ENCODE measurements at regions not wholly inside any gene's neighbourhood (a gene's known extent, or its start where the extent isn't known, plus 50 kb on each side); places are given as distances from the start of the nearest gene placed in this dataset.
"Not testable (repeated sequence)": the region's sequence is repeated elsewhere in the genome, so short reads cannot be mapped to it uniquely, and the experiment has no call there.

- H3K4me3 ChIP-seq = no peak overlapping the region
- H3K9me3 ChIP-seq = peaks cover 1 to 9% of the 10 kb centered on the region in 2 donors
- no peaks in the 10 kb centered on the region for H3K4me1 ChIP-seq
- no peaks in the 10 kb centered on the region for H3K36me3 ChIP-seq
- H3K27me3 ChIP-seq = no peaks in the 10 kb centered on the region
- DNase-seq (ENCODE audit: low spot score in 2 of 2) = no peak
- TF ChIP-seq POLR2A (IDR thresholded peaks at IDR 0.05) (no peak), POLR2AphosphoS5 (IDR thresholded peaks at IDR 0.05) (no peak)
- TF ChIP-seq, protein P1, sequence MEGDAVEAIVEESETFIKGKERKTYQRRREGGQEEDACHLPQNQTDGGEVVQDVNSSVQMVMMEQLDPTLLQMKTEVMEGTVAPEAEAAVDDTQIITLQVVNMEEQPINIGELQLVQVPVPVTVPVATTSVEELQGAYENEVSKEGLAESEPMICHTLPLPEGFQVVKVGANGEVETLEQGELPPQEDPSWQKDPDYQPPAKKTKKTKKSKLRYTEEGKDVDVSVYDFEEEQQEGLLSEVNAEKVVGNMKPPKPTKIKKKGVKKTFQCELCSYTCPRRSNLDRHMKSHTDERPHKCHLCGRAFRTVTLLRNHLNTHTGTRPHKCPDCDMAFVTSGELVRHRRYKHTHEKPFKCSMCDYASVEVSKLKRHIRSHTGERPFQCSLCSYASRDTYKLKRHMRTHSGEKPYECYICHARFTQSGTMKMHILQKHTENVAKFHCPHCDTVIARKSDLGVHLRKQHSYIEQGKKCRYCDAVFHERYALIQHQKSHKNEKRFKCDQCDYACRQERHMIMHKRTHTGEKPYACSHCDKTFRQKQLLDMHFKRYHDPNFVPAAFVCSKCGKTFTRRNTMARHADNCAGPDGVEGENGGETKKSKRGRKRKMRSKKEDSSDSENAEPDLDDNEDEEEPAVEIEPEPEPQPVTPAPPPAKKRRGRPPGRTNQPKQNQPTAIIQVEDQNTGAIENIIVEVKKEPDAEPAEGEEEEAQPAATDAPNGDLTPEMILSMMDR (IDR thresholded peaks at IDR 0.05) = no peak
- H3K27ac ChIP-seq = no peak overlapping the region
- intact Hi-C loops (cut with DNase I; ENCODE audit: low total_unique reads) = no loop called here
Observed at GRCh38 chr1:121472017-121472416, 287.2 kb downstream of the SRGAP2C start.

GRCh38 chr1:121483234-121483633, 298.5 kb downstream of the SRGAP2C start:
- DNase-seq (ENCODE audit: low spot score in 2 of 2) = no peak
- H3K4me1 ChIP-seq = no peaks in the 10 kb centered on the region
- H3K36me3 ChIP-seq = no peaks in the 10 kb centered on the region
- peaks cover 0 to 6% of the 10 kb centered on the region in 2 donors for H3K9me3 ChIP-seq
- H3K4me3 ChIP-seq = no peak overlapping the region
- H3K27me3 ChIP-seq = no peaks in the 10 kb centered on the region
- H3K27ac ChIP-seq = no peak overlapping the region
- intact Hi-C loops (cut with DNase I; ENCODE audit: low total_unique reads) = no loop called here
- TF ChIP-seq, protein P1 (IDR thresholded peaks at IDR 0.05) = no peak
- TF ChIP-seq POLR2AphosphoS5 (IDR thresholded peaks at IDR 0.05) (no peak), POLR2A (IDR thresholded peaks at IDR 0.05) (no peak)

GRCh38 chr1:121483961-121484424, 299.2 kb downstream of the SRGAP2C start:
- Histone ChIP-seq H3K27me3 (no peaks in the 10 kb centered on the region), H3K27ac (no peak overlapping the region), H3K36me3 (no peaks in the 10 kb centered on the region), H3K4me1 (no peaks in the 10 kb centered on the region), H3K9me3 (peaks cover 0 to 6% of the 10 kb centered on the region in 2 donors), H3K4me3 (no peak overlapping the region)
- TF ChIP-seq, protein P1 (IDR thresholded peaks at IDR 0.05) = no peak
- TF ChIP-seq POLR2A (IDR thresholded peaks at IDR 0.05) (no peak), POLR2AphosphoS5 (IDR thresholded peaks at IDR 0.05) (no peak)
- intact Hi-C loops (cut with DNase I; ENCODE audit: low total_unique reads) = no loop called here
- no peak for DNase-seq (ENCODE audit: low spot score in 2 of 2)

DNA sequence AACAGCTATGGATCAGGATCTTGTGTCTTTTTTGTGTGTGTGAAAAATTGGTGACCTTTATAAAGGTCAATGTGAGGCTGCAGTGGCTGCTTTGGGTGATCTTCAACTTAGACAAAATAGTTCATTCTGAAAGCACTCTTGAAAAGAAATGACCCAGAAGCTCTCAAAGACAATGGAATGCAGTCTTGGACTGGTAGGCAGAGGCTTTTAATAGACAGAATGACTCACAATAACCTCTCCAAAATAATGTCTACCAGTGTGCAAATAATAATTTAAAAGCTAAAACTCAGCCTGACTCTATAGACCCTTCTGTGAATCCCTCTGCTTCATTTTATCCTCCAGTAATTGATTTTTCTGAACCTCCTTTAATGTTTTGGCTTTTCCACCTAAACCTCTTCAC, 310.0 kb downstream of the SRGAP2C start:
- H3K27ac ChIP-seq; intact Hi-C loops (cut with DNase I; ENCODE audit: low total_unique reads); DNase-seq (ENCODE audit: low spot score in 2 of 2): not testable (repeated sequence)

GRCh38 chr1:121511455-121511854, 326.7 kb downstream of the SRGAP2C start:
- H3K27ac ChIP-seq; H3K27me3 ChIP-seq; H3K4me3 ChIP-seq; H3K36me3 ChIP-seq; DNase-seq (ENCODE audit: low spot score in 2 of 2); intact Hi-C loops (cut with DNase I; ENCODE audit: low total_unique reads); H3K4me1 ChIP-seq: not testable (repeated sequence)
- H3K9me3 ChIP-seq = peaks cover 0 to 24% of the 10 kb centered on the region in 2 donors

More for the DNA sequence above, 310.0 kb downstream of the SRGAP2C start:
- not testable (repeated sequence) for H3K9me3 ChIP-seq, H3K4me1 ChIP-seq, H3K27me3 ChIP-seq, H3K36me3 ChIP-seq, H3K4me3 ChIP-seq

DNA sequence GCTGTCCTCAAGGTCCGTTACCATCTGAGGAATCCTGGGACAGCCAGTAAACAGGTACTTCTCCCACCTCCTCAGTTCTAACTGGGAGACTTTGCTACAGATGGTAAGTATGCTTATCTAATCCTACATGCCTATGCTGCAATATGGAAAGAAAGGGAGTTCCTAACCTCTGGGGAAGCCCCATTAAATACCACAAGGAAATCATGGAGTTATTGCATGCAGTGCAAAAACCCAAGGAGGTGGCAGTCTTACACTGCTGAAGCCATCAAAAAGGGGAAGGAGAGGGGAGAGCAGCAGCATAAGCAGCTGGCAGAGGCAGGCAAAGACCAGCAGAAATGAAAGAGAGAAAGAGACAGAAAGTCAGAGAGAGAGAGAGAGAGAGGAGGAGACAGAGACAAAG, 327.1 kb downstream of the SRGAP2C start:
- H3K27ac ChIP-seq; H3K4me1 ChIP-seq; intact Hi-C loops (cut with DNase I; ENCODE audit: low total_unique reads); H3K27me3 ChIP-seq; H3K36me3 ChIP-seq; H3K4me3 ChIP-seq; DNase-seq (ENCODE audit: low spot score in 2 of 2): not testable (repeated sequence)
- peaks cover 0 to 24% of the 10 kb centered on the region in 2 donors for H3K9me3 ChIP-seq

- Histone ChIP-seq H3K27ac (no peak overlapping the region), H3K27me3 (peaks cover 2 to 13% of the 10 kb centered on the region in 2 donors), H3K4me1 (no peaks in the 10 kb centered on the region), H3K4me3 (no peak overlapping the region), H3K9me3 (peaks cover 0 to 17% of the 10 kb centered on the region in 2 donors), H3K36me3 (no peaks in the 10 kb centered on the region)
- no peak for DNase-seq (ENCODE audit: low spot score in 2 of 2)
- intact Hi-C loops (cut with DNase I; ENCODE audit: low total_unique reads) = no loop called here
- TF ChIP-seq, protein P1 (IDR thresholded peaks at IDR 0.05) = no peak
- TF ChIP-seq POLR2A (IDR thresholded peaks at IDR 0.05) (no peak), POLR2AphosphoS5 (IDR thresholded peaks at IDR 0.05) (no peak)
Observed at GRCh38 chr1:121515235-121515634, 330.5 kb downstream of the SRGAP2C start.

Measured in breast epithelium (tissue), 4 donors.